ENCODE measurements at regions not wholly inside any gene's neighbourhood (a gene's known extent, or its start where the extent isn't known, plus 50 kb on each side); places are given as distances from the start of the nearest gene placed in this dataset.

DNA sequence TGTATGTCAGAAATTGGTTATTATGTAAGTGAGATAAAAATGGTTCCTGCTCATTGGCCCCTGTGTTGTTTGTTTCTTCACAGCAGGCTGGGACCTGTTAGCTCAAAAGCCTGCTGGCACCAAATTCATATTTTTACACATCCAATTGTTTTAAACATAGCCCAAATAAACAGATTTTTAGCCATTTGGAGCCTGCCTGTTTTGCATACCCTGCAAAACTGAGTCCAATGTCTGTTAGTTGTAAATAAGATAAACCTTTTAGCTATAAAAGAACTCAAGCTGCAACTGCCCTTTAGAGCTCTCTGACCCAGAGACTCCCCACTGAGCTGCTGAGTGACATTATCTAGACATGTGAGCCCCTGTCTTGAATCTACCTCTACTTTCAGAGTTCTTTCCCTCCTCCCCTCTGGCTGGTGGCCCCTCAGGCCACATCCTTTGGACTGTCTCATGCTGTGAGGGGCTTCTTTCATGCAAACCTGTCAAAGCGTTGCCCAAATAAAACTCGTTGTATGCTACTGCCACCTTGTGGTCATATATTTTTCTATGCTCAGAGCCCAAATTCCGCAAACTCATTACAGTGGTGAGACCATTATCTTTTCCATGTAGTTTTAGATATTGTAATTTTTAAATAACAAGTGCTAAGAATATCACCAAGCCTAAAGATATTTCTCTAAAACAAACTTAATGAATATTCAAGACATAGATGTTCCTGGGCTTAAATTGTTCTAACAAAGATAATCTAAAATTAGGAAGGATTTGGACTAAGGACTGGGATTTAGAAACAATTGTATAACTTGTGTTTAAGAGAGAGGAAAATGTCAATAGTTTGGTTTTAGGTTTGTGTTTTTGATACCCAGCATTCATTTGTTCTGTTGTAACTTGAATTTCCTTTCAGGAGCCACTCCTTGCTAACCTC lies 337.9 kb downstream of the AACS start:
- peak; percentile 54 for TF ChIP-seq CTCF (IDR thresholded peaks at IDR 0.05; ENCODE audit: low read depth, low read length, missing control alignments)
- Histone ChIP-seq H3K4me3 (ENCODE audit: low read depth, low read length) (no peak overlapping the region), H3K36me3 (replicated peaks) (no peaks in the 10 kb centered on the region), H3K27me3 (replicated peaks) (no peaks in the 10 kb centered on the region), H3K27ac (no peak overlapping the region)
- in situ Hi-C loops (cut with HindIII; ENCODE audit: low pct_ligation_motif_present, low sequenced_read_pairs), result no loop called here
- DNase-seq, result peak; percentile 16

DNA sequence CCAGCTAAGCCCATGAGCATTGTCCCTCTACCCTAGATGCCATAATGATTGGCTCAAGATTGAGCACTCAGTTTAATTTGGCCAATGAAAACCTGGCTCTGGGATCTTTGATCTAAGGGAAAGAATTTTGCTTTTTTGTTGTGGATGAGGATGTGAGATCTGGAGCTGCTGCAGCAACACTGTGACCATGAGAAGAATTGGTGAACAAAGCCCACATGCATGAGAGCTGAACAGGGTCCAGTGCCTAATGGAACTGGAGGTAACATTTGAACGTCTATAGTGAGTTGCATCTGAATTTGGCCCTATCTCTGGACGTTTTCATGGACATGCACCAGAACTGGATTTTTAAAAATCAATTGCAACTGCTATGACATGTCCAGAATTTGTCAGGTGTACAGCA lies 338.6 kb downstream of the AACS start:
- no peak for DNase-seq
- H3K4me3 ChIP-seq (ENCODE audit: low read depth, low read length), result no peak overlapping the region
- H3K36me3 ChIP-seq (replicated peaks), result no peaks in the 10 kb centered on the region
- no peak overlapping the region for H3K27ac ChIP-seq
- in situ Hi-C loops (cut with HindIII; ENCODE audit: low pct_ligation_motif_present, low sequenced_read_pairs), result no loop called here
- H3K27me3 ChIP-seq (replicated peaks), result no peaks in the 10 kb centered on the region
- no peak for TF ChIP-seq CTCF (IDR thresholded peaks at IDR 0.05; ENCODE audit: low read depth, low read length, missing control alignments)

DNA sequence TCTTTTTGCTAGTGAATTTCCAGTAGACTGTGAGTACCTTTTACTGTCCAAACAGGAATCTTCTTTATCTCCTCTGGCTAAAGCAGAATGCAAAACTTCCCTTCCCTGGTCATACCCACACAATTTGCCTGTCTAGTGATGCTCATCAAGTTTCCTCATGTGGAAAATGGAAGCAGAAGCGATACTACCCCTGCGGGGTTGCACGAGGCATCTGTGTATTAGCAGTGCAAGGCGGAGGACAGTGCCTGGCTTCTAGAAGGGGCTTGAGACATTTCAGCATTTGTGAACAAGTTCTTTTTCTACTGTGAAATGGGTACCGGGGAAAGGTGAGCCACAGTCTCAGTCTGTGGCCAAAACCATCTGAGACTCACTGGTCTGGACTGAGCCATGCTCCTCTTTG lies 340.9 kb downstream of the AACS start:
- Histone ChIP-seq H3K36me3 (replicated peaks) (no peaks in the 10 kb centered on the region), H3K4me3 (ENCODE audit: low read depth, low read length) (no peak overlapping the region), H3K27ac (no peak overlapping the region), H3K27me3 (replicated peaks) (no peaks in the 10 kb centered on the region)
- no peak for TF ChIP-seq CTCF (IDR thresholded peaks at IDR 0.05; ENCODE audit: low read depth, low read length, missing control alignments)
- in situ Hi-C loops (cut with HindIII; ENCODE audit: low pct_ligation_motif_present, low sequenced_read_pairs), result no loop called here
- DNase-seq, result no peak

GRCh38 chr12:125408718-125409117 lies 343.5 kb downstream of the AACS start:
- in situ Hi-C loops (cut with HindIII; ENCODE audit: low pct_ligation_motif_present, low sequenced_read_pairs), result no loop called here
- no peak for DNase-seq
- no peak overlapping the region for H3K4me3 ChIP-seq (ENCODE audit: low read depth, low read length)
- TF ChIP-seq CTCF (IDR thresholded peaks at IDR 0.05; ENCODE audit: low read depth, low read length, missing control alignments), result no peak
- no peak overlapping the region for H3K27ac ChIP-seq
- no peaks in the 10 kb centered on the region for H3K27me3 ChIP-seq (replicated peaks)
- no peaks in the 10 kb centered on the region for H3K36me3 ChIP-seq (replicated peaks)

DNA sequence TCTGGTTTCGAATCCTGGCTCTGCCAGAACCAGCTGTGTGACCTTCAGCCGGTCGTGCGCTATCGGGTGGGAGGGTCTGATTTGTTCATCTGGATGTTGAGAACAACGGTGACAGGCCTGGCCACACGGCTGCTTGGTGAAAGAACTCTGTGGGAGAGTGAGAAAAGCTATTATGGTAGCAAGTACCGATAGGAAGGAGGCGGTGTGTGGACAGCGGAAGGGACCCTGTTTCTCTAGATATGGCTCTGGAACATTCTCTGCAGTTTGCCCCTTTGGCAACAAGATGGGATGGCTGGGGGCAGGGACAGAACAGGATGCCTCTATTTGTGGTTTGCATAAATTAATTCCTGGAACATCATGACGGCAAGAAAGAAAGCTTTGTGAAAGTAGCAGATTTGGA lies 347.3 kb downstream of the AACS start:
- in situ Hi-C loops (cut with HindIII; ENCODE audit: low pct_ligation_motif_present, low sequenced_read_pairs), result no loop called here

More for the DNA sequence above, 347.3 kb downstream of the AACS start:
- Histone ChIP-seq H3K27me3 (replicated peaks) (no peaks in the 10 kb centered on the region), H3K4me3 (ENCODE audit: low read depth, low read length) (no peak overlapping the region), H3K27ac (no peak overlapping the region), H3K36me3 (replicated peaks) (no peaks in the 10 kb centered on the region)
- no peak for DNase-seq
- TF ChIP-seq CTCF (IDR thresholded peaks at IDR 0.05; ENCODE audit: low read depth, low read length, missing control alignments), result no peak
